Activated CD4-positive, alpha-beta T cell treated with anti-CD3 and anti-CD28 coated beads, Interleukin-2, amount 10 ng/mL, durations not matched to agents 24 days and 14 days (primary cell): ENCODE measurements at regions not wholly inside any gene's neighbourhood (a gene's known extent, or its start where the extent isn't known, plus 50 kb on each side); places are given as distances from the start of the nearest gene placed in this dataset.

ENCODE experiments used
- DNase-seq: peaks from one replicate; pipeline ENCODE4 v3.0.0; 2022
- H3K27ac Mint-ChIP-seq: one replicate; pipeline ENCODE4 v1.8.0; 2022; ENCODE audit warnings: mild to moderate bottlenecking, mixed read lengths
- H3K27me3 Mint-ChIP-seq: one replicate; pipeline ENCODE4 v1.8.0; 2022; ENCODE audit warnings: mixed read lengths
- H3K36me3 Mint-ChIP-seq: one replicate; pipeline ENCODE4 v1.8.0; 2022; ENCODE audit warnings: low read depth, mild to moderate bottlenecking, mixed read lengths
- H3K4me1 Mint-ChIP-seq: one replicate; pipeline ENCODE4 v1.8.0; 2021; ENCODE audit warnings: mixed read lengths
- H3K4me3 Mint-ChIP-seq: one replicate; pipeline ENCODE4 v1.8.0; 2022; ENCODE audit warnings: mild to moderate bottlenecking, moderate library complexity, mixed read lengths
- H3K9me3 Mint-ChIP-seq: one replicate; pipeline ENCODE4 v1.8.0; 2021; ENCODE audit warnings: mixed read lengths
- intact Hi-C: fragments of 100-400 bp; cut with micrococcal nuclease; formaldehyde crosslinking; loops from one replicate; pipeline ENCODE4 v1.15.1; 2023

GRCh38 chr6:19160081-19160730 lies 677.0 kb upstream of the ID4 start:
- no peaks in the 10 kb centered on the region for H3K4me1 Mint-ChIP-seq
- intact Hi-C loops, result no loop called here
- no peak overlapping the region for H3K27ac Mint-ChIP-seq
- H3K36me3 Mint-ChIP-seq, result no peaks in the 10 kb centered on the region
- no peak overlapping the region for H3K4me3 Mint-ChIP-seq
- H3K9me3 Mint-ChIP-seq, result no peaks in the 10 kb centered on the region
- H3K27me3 Mint-ChIP-seq, result no peaks in the 10 kb centered on the region
- no peak for DNase-seq

DNA sequence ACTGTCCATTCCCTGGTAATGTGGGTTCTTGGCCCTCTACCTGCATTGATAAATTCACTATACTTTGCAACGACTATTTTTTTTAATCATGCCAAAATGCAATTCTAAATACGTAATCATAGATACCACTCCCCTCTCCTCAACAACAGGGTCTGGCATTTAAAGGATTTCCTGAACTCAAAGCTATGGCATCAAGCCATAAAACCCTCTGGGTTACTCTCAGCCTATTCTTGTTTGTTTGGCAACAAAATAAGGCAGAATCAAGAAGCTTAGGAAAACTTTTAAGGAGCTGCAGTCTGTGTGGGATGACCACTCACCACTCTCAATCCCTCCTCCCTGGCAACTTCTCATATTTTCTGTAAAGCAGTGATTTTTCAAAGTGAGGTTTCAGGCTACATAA lies 669.9 kb upstream of the ID4 start:
- intact Hi-C loops, result no loop called here
- Mint-ChIP-seq H3K36me3 (no peaks in the 10 kb centered on the region), H3K27me3 (no peaks in the 10 kb centered on the region), H3K4me1 (no peaks in the 10 kb centered on the region), H3K9me3 (no peaks in the 10 kb centered on the region), H3K4me3 (no peak overlapping the region), H3K27ac (no peak overlapping the region)
- DNase-seq, result no peak

GRCh38 chr6:19169366-19169765 lies 667.8 kb upstream of the ID4 start:
- Mint-ChIP-seq H3K4me1 (no peaks in the 10 kb centered on the region), H3K9me3 (no peaks in the 10 kb centered on the region), H3K27me3 (no peaks in the 10 kb centered on the region), H3K4me3 (no peak overlapping the region), H3K27ac (no peak overlapping the region), H3K36me3 (no peaks in the 10 kb centered on the region)
- intact Hi-C loops, result no loop called here
- DNase-seq, result no peak

- H3K36me3 Mint-ChIP-seq, result no peaks in the 10 kb centered on the region
- no peaks in the 10 kb centered on the region for H3K27me3 Mint-ChIP-seq
- H3K4me3 Mint-ChIP-seq, result no peak overlapping the region
- intact Hi-C loops, result no loop called here
- no peak overlapping the region for H3K27ac Mint-ChIP-seq
- no peaks in the 10 kb centered on the region for H3K4me1 Mint-ChIP-seq
- no peak for DNase-seq
- H3K9me3 Mint-ChIP-seq, result no peaks in the 10 kb centered on the region
Measured at GRCh38 chr6:19175023-19175422, 662.1 kb upstream of the ID4 start.

GRCh38 chr6:19180348-19181072 lies 656.7 kb upstream of the ID4 start:
- no peaks in the 10 kb centered on the region for H3K27me3 Mint-ChIP-seq
- H3K4me3 Mint-ChIP-seq, result no peak overlapping the region
- intact Hi-C loops, result no loop called here
- H3K36me3 Mint-ChIP-seq, result no peaks in the 10 kb centered on the region
- H3K4me1 Mint-ChIP-seq, result no peaks in the 10 kb centered on the region
- peaks cover 5% of the 10 kb centered on the region for H3K9me3 Mint-ChIP-seq
- no peak for DNase-seq
- H3K27ac Mint-ChIP-seq, result no peak overlapping the region

- no peaks in the 10 kb centered on the region for H3K4me1 Mint-ChIP-seq
- H3K27me3 Mint-ChIP-seq, result no peaks in the 10 kb centered on the region
- no peaks in the 10 kb centered on the region for H3K36me3 Mint-ChIP-seq
- no peak overlapping the region for H3K27ac Mint-ChIP-seq
- no peak for DNase-seq
- intact Hi-C loops, result no loop called here
- no peak overlapping the region for H3K4me3 Mint-ChIP-seq
- peaks cover 5% of the 10 kb centered on the region for H3K9me3 Mint-ChIP-seq
Measured at GRCh38 chr6:19181211-19181610, 656.0 kb upstream of the ID4 start.

GRCh38 chr6:19193624-19194023 lies 643.5 kb upstream of the ID4 start:
- Mint-ChIP-seq H3K9me3 (peaks cover 6% of the 10 kb centered on the region), H3K27me3 (no peaks in the 10 kb centered on the region), H3K36me3 (no peaks in the 10 kb centered on the region), H3K4me1 (no peaks in the 10 kb centered on the region), H3K4me3 (no peak overlapping the region), H3K27ac (no peak overlapping the region)
- no peak for DNase-seq
- intact Hi-C loops, result no loop called here

GRCh38 chr6:19204445-19204844 lies 632.7 kb upstream of the ID4 start:
- peaks cover 4% of the 10 kb centered on the region for H3K9me3 Mint-ChIP-seq
- H3K27me3 Mint-ChIP-seq, result no peaks in the 10 kb centered on the region
- no peak overlapping the region for H3K4me3 Mint-ChIP-seq
- H3K27ac Mint-ChIP-seq, result no peak overlapping the region
- H3K36me3 Mint-ChIP-seq, result no peaks in the 10 kb centered on the region
- DNase-seq, result no peak
- H3K4me1 Mint-ChIP-seq, result no peaks in the 10 kb centered on the region
- intact Hi-C loops, result no loop called here

DNA sequence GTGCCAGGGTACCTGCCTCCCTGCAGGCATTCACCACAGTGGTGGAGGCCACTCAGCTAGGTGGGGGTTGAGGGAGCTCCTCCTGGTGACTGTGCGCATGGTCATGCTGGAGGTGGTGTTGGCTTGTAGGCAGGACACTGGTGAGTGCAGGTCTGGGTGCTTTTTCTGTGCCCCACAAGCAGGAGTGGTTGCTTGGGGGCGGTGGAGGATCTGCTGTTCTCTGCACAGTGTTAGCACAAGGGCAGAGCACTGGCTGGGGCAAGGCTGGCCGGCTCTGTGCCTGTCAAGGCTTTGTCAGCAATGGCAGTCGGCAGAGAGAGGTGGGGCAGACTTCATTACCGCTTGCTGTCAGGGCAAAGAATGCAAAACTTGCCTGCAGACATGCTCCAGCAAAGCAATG lies 632.1 kb upstream of the ID4 start:
- intact Hi-C loops, result no loop called here
- Mint-ChIP-seq H3K4me1 (no peaks in the 10 kb centered on the region), H3K9me3 (peaks cover 4% of the 10 kb centered on the region), H3K27ac (no peak overlapping the region), H3K36me3 (no peaks in the 10 kb centered on the region), H3K27me3 (no peaks in the 10 kb centered on the region), H3K4me3 (no peak overlapping the region)
- no peak for DNase-seq

DNA sequence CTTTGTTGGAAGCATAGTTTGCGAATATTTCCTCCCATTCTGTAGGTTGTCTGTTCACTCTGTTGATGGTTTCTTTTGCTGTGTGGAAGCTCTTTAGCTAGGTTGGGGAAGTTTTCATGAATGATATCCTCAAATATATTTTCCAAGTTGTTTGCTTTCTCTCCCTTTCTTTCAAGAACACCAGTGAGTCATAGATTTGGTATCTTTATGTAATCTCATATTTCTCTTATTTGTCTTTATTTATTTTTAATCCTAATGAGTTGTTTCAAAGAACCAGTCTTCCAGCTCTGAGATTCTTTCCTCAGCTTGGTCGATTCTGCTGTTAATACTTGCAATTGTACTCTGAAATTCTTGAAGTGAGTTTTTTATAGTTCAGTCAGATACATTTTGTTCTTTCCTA lies 628.0 kb upstream of the ID4 start:
- H3K27ac Mint-ChIP-seq, result no peak overlapping the region
- intact Hi-C loops, result no loop called here
- no peaks in the 10 kb centered on the region for H3K9me3 Mint-ChIP-seq
- H3K4me3 Mint-ChIP-seq, result no peak overlapping the region
- H3K36me3 Mint-ChIP-seq, result no peaks in the 10 kb centered on the region
- no peaks in the 10 kb centered on the region for H3K27me3 Mint-ChIP-seq
- DNase-seq, result no peak
- no peaks in the 10 kb centered on the region for H3K4me1 Mint-ChIP-seq

- H3K9me3 Mint-ChIP-seq, result no peaks in the 10 kb centered on the region
- DNase-seq, result peak; percentile 59
- H3K4me1 Mint-ChIP-seq, result no peaks in the 10 kb centered on the region
- no peaks in the 10 kb centered on the region for H3K27me3 Mint-ChIP-seq
- H3K36me3 Mint-ChIP-seq, result no peaks in the 10 kb centered on the region
- intact Hi-C loops, result no loop called here
- H3K27ac Mint-ChIP-seq, result no peak overlapping the region
- H3K4me3 Mint-ChIP-seq, result no peak overlapping the region
Measured at GRCh38 chr6:19210849-19211590, 626.1 kb upstream of the ID4 start.

DNA sequence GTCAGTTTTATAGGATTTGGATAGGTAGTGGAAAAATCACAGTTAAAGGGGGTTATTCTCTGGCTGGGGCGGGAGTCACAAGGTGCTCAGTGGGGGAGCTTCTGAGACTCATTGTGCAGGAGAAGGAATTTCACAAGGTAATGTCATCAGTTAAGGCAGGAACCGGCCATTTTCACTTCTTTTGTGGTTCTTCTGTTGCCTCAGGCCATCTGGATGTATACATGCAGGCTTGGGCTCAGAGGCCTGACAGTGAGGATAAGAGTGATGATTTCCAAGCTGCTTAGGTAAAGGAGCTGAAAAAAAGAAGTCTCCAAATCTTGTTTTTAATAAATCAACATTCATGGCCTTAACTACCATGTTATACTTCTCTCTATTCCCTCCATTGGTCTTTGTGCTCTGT lies 622.9 kb upstream of the ID4 start:
- Mint-ChIP-seq H3K27me3 (no peaks in the 10 kb centered on the region), H3K4me3 (no peak overlapping the region), H3K4me1 (no peaks in the 10 kb centered on the region), H3K36me3 (no peaks in the 10 kb centered on the region), H3K9me3 (no peaks in the 10 kb centered on the region), H3K27ac (no peak overlapping the region)
- intact Hi-C loops, result no loop called here
- DNase-seq, result no peak

DNA sequence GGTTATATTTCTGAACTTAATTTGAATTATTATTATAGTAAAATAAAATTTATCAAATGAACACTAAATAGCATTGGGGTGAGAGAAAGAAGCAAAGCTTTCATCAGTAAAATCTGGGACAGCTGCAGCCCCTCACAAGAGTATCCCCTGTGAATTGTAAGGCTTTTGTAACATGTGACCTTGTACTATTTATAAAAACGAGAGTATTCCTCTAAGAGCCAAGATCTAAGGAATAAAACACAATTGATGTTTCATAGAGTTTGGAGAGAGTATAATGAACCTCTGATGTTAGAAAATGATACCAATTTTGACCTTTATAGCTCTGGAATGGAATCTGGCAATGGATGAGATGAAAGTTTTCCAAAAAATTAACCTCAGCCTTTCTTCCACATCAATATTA lies 617.2 kb upstream of the ID4 start:
- DNase-seq, result no peak

DNA sequence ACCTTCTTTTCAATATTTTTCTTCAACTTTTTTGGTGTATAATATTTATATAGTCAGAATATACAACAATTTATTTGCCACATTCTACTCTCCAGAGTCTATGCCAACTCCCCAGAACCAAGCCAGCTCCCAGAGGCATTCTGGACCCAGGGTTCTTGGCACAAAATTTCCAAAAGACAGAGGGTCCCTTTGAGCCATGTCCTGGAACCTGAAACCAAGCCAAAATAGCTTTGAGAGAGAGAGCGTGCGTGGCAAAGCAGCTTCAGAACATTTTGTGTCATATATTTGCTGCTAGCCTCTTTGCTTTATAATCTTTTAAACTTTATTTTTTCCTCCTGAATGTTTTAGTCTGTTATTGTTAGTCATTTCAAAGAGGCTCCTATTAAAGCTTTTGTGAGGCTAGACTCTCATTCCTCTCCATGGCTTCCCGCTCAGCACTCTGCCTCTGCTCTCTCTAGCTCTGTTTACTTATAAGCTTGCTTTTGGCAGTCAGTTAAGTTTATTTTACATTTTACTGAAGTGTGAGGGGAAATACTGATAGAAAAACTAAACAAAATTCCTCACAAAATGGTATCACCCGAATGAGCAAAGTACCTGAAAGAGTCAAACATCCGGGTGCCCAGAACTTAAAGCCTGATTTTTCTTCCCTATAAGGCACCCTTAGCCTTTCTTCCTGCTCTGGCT lies 605.1 kb upstream of the ID4 start:
- no peak for DNase-seq
- Mint-ChIP-seq H3K9me3 (no peaks in the 10 kb centered on the region), H3K36me3 (no peaks in the 10 kb centered on the region), H3K27me3 (no peaks in the 10 kb centered on the region), H3K4me3 (no peak overlapping the region), H3K4me1 (no peaks in the 10 kb centered on the region), H3K27ac (no peak overlapping the region)
- intact Hi-C loops, result no loop called here

More for the DNA sequence above, 617.2 kb upstream of the ID4 start:
- Mint-ChIP-seq H3K4me3 (no peak overlapping the region), H3K4me1 (no peaks in the 10 kb centered on the region), H3K27ac (no peak overlapping the region), H3K9me3 (peaks cover 3% of the 10 kb centered on the region), H3K27me3 (no peaks in the 10 kb centered on the region), H3K36me3 (no peaks in the 10 kb centered on the region)
- intact Hi-C loops, result no loop called here
